ENCODE measurements at regions not wholly inside any gene's neighbourhood (a gene's known extent, or its start where the extent isn't known, plus 50 kb on each side); places are given as distances from the start of the nearest gene placed in this dataset.

- TF ChIP-seq, protein P1, sequence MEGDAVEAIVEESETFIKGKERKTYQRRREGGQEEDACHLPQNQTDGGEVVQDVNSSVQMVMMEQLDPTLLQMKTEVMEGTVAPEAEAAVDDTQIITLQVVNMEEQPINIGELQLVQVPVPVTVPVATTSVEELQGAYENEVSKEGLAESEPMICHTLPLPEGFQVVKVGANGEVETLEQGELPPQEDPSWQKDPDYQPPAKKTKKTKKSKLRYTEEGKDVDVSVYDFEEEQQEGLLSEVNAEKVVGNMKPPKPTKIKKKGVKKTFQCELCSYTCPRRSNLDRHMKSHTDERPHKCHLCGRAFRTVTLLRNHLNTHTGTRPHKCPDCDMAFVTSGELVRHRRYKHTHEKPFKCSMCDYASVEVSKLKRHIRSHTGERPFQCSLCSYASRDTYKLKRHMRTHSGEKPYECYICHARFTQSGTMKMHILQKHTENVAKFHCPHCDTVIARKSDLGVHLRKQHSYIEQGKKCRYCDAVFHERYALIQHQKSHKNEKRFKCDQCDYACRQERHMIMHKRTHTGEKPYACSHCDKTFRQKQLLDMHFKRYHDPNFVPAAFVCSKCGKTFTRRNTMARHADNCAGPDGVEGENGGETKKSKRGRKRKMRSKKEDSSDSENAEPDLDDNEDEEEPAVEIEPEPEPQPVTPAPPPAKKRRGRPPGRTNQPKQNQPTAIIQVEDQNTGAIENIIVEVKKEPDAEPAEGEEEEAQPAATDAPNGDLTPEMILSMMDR (IDR thresholded peaks at IDR 0.05) = peak; percentile 53
- TF ChIP-seq EZH2 (IDR thresholded peaks at IDR 0.05) = no peak
- no peak for TF ChIP-seq EZH2phosphoT487 (IDR thresholded peaks at IDR 0.05)
Observed at GRCh38 chr12:126704609-126705008, 1562.4 kb upstream of the TMEM132C start.
